Erythroblast (primary cell): ENCODE measurements at regions not wholly inside any gene's neighbourhood (a gene's known extent, or its start where the extent isn't known, plus 50 kb on each side); places are given as distances from the start of the nearest gene placed in this dataset.

ENCODE experiments used
- GATA1 ChIP-seq: IDR thresholded peaks from 2 replicates; pipeline ENCODE4 v1.6.1; 2011; ENCODE audit warnings: low read depth, mild to moderate bottlenecking, control low read depth, low read length, moderate library complexity
- POLR2A ChIP-seq: IDR thresholded peaks from 2 replicates; pipeline ENCODE4 v1.6.1; 2011; ENCODE audit warnings: mild to moderate bottlenecking, low read length

GRCh38 chr14:49493557-49493956 is 92.6 kb downstream of the RPS29 start:
- no peak for TF ChIP-seq POLR2A
- TF ChIP-seq GATA1, result no peak
